ENCODE measurements at regions not wholly inside any gene's neighbourhood (a gene's known extent, or its start where the extent isn't known, plus 50 kb on each side); places are given as distances from the start of the nearest gene placed in this dataset.

DNA sequence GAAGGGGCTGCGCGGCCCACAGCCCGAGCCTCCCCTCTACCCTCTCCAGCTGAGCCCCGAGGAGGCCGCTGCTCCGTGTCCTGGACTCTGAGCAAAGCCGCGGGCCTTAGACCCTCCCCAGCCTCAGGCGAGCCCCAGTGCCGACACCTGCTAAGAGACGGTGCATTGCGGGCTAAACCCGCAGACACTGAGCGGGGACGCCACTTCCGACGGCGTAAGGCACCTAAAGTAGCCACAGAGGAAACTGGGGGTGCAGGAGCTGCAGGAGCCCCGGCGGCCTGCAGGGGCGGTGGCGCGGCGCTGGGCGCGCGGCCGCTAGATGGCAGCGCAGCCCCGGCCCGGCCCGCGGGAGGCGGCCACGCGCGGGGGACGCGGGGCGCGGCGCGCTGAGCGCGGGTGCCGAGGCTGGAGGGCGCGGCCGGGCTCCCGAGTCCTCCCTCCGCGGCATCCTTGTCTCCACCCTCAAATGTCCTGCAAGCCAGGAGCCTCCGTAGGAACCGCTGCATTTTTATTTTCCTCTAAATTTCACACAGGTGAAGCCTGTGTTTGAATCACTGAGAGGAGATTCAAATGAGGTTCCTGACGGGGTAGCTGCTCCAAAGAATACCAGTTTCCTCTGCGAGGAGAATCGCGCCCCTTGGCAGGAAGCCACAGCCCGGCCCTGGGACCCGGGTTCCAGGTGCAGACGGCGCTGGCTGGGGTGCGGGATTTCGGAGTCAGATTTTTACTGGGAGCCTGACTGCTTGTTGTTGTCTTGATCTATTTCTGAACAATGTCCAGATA, 650.5 kb downstream of the GALR1 start (continued):
- TF ChIP-seq, protein P1, sequence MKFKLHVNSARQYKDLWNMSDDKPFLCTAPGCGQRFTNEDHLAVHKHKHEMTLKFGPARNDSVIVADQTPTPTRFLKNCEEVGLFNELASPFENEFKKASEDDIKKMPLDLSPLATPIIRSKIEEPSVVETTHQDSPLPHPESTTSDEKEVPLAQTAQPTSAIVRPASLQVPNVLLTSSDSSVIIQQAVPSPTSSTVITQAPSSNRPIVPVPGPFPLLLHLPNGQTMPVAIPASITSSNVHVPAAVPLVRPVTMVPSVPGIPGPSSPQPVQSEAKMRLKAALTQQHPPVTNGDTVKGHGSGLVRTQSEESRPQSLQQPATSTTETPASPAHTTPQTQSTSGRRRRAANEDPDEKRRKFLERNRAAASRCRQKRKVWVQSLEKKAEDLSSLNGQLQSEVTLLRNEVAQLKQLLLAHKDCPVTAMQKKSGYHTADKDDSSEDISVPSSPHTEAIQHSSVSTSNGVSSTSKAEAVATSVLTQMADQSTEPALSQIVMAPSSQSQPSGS (CRISPR knock-in tag; IDR thresholded peaks at IDR 0.05), result no peak
- no peak for TF ChIP-seq RBAK (CRISPR knock-in tag; IDR thresholded peaks at IDR 0.05)
- TF ChIP-seq ZNF777 (CRISPR knock-in tag; IDR thresholded peaks at IDR 0.05), result peak; percentile 96
- TF ChIP-seq HNRNPLL (IDR thresholded peaks at IDR 0.05; ENCODE audit: low read depth, low read length, poor library complexity, severe bottlenecking), result peak; percentile 45
- TF ChIP-seq RAD21 (CRISPR knock-in tag; IDR thresholded peaks at IDR 0.05), result peak; percentile 43; the same call in 1 of the 2 replicates
- no peak for TF ChIP-seq KLF13 (CRISPR knock-in tag; IDR thresholded peaks at IDR 0.05)
- TF ChIP-seq, protein P2, sequence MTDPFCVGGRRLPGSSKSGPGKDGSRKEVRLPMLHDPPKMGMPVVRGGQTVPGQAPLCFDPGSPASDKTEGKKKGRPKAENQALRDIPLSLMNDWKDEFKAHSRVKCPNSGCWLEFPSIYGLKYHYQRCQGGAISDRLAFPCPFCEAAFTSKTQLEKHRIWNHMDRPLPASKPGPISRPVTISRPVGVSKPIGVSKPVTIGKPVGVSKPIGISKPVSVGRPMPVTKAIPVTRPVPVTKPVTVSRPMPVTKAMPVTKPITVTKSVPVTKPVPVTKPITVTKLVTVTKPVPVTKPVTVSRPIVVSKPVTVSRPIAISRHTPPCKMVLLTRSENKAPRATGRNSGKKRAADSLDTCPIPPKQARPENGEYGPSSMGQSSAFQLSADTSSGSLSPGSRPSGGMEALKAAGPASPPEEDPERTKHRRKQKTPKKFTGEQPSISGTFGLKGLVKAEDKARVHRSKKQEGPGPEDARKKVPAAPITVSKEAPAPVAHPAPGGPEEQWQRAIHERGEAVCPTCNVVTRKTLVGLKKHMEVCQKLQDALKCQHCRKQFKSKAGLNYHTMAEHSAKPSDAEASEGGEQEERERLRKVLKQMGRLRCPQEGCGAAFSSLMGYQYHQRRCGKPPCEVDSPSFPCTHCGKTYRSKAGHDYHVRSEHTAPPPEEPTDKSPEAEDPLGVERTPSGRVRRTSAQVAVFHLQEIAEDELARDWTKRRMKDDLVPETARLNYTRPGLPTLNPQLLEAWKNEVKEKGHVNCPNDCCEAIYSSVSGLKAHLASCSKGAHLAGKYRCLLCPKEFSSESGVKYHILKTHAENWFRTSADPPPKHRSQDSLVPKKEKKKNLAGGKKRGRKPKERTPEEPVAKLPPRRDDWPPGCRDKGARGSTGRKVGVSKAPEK (CRISPR knock-in tag; IDR thresholded peaks at IDR 0.05; ENCODE audit: borderline replicate concordance), result no peak
- TF ChIP-seq TOPORS (CRISPR knock-in tag; IDR thresholded peaks at IDR 0.05), result no peak
- TF ChIP-seq ZBTB8A (CRISPR knock-in tag; IDR thresholded peaks at IDR 0.05; ENCODE audit: borderline replicate concordance, low read depth), result no peak
- TF ChIP-seq POLR2AphosphoS5 (IDR thresholded peaks at IDR 0.05; ENCODE audit: low read depth, low read length), result no peak
- TF ChIP-seq, protein P3, sequence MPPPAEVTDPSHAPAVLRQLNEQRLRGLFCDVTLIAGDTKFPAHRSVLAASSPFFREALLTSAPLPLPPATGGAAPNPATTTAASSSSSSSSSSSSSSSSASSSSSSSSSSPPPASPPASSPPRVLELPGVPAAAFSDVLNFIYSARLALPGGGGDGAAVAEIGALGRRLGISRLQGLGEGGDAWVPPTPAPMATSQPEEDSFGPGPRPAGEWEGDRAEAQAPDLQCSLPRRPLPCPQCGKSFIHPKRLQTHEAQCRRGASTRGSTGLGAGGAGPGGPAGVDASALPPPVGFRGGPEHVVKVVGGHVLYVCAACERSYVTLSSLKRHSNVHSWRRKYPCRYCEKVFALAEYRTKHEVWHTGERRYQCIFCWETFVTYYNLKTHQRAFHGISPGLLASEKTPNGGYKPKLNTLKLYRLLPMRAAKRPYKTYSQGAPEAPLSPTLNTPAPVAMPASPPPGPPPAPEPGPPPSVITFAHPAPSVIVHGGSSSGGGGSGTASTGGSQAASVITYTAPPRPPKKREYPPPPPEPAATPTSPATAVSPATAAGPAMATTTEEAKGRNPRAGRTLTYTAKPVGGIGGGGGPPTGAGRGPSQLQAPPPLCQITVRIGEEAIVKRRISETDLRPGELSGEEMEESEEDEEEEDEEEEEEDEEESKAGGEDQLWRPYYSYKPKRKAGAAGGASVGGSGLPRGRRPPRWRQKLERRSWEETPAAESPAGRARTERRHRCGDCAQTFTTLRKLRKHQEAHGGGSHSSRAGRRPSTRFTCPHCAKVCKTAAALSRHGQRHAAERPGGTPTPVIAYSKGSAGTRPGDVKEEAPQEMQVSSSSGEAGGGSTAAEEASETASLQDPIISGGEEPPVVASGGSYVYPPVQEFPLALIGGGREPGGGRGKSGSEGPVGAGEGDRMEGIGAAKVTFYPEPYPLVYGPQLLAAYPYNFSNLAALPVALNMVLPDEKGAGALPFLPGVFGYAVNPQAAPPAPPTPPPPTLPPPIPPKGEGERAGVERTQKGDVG (CRISPR knock-in tag; IDR thresholded peaks at IDR 0.05; ENCODE audit: borderline replicate concordance), result no peak
- no peak for TF ChIP-seq NPAS2 (CRISPR knock-in tag; IDR thresholded peaks at IDR 0.05; ENCODE audit: borderline replicate concordance)
- TF ChIP-seq TP53 (CRISPR knock-in tag; conservative IDR thresholded peaks at IDR 0.05), result no peak
- TF ChIP-seq ZNF17 (CRISPR knock-in tag; IDR thresholded peaks at IDR 0.05), result no peak
- TF ChIP-seq ZNF451 (CRISPR knock-in tag; IDR thresholded peaks at IDR 0.05), result no peak
- peak; percentile 19; the same call in 1 of the 2 replicates for TF ChIP-seq YEATS4 (CRISPR knock-in tag; IDR thresholded peaks at IDR 0.05; ENCODE audit: borderline replicate concordance)
- TF ChIP-seq PITX1 (CRISPR knock-in tag; IDR thresholded peaks at IDR 0.05), result no peak
- TF ChIP-seq NCOA1 (CRISPR knock-in tag; IDR thresholded peaks at IDR 0.05), result no peak
- TF ChIP-seq ELF1 (CRISPR knock-in tag; IDR thresholded peaks at IDR 0.05), result no peak
- no peak for TF ChIP-seq CEBPG (CRISPR knock-in tag; IDR thresholded peaks at IDR 0.05)
- no peak for TF ChIP-seq NR2F2 (IDR thresholded peaks at IDR 0.05; ENCODE audit: borderline replicate concordance, low read depth)
- no peak for TF ChIP-seq RFXAP (CRISPR knock-in tag; IDR thresholded peaks at IDR 0.05; ENCODE audit: borderline replicate concordance)
- TF ChIP-seq ZNF326 (CRISPR knock-in tag; IDR thresholded peaks at IDR 0.05; ENCODE audit: borderline replicate concordance), result no peak

All from HepG2 (cell line).